ENCODE measurements at regions not wholly inside any gene's neighbourhood (a gene's known extent, or its start where the extent isn't known, plus 50 kb on each side); places are given as distances from the start of the nearest gene placed in this dataset.

DNA sequence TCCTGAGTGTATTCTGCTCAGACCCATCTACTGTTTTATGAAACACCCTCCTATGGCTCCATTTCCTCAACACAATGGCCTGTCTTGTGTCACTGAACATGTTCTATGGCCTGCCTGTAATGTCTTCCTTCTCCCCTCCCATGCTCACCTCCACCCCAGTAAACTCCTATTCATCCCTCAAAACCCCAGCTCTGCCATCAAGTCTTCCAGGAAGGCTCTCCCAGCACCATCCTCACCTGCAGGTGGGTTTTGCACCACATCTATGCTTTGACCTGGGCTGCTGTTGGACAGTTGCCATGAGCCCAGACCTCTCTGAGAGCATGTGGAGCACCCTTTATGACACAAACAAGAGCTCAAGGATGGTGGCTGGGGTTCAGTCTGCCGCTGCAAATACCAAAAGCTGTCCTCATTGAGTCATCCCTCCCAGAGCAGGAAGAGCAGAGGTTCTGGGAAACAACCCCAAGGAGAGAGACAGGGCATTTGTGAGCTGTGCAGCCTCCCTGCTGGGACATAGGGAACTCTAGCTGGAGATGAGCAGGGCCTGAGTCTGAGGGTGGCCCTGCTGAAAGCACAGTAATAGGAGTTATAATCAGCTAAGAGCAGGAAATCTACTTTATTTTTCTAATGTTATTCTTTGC lies 93.8 kb upstream of the CD93 start:
- intact Hi-C loops (cut with micrococcal nuclease), result no loop called here

DNA sequence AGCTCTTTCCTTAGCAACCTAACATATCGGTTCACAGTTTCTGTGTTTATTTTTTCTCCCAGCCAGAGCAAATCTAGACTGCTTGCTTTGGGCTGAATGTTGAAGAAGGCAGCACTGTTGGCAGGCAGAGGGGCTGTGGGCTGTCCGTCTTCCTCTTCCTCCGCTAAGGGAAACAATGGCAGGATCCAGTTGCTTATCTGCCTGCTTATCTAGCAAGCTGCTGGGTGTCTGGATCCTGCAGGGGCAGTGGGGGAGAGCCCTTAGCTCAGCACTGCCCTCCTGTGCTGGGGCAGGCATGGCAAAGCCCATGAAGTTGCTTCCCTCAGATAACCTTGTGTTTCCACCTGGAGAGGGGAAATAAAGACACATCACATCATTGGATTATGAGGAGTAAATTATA lies 92.7 kb upstream of the CD93 start:
- intact Hi-C loops (cut with micrococcal nuclease), result no loop called here

DNA sequence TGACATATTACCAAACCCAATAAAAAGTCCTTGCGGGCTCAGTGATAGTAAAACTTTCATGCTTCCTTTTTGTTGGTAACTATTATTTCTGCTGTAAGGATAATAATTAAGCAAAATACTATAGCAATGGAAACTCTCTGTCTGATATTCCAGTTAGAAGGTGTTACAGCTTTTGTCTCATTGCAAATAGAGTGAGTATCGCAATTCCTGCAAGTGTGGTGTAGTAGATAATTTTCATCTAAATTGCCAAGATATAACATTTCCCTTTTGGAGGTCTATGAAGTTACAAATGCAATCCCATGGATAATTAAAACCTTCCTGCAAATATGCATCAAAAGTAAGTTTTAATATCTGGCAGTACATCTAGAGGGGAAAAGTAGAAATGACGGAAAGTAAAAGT lies 88.7 kb upstream of the CD93 start:
- intact Hi-C loops (cut with micrococcal nuclease), result no loop called here

DNA sequence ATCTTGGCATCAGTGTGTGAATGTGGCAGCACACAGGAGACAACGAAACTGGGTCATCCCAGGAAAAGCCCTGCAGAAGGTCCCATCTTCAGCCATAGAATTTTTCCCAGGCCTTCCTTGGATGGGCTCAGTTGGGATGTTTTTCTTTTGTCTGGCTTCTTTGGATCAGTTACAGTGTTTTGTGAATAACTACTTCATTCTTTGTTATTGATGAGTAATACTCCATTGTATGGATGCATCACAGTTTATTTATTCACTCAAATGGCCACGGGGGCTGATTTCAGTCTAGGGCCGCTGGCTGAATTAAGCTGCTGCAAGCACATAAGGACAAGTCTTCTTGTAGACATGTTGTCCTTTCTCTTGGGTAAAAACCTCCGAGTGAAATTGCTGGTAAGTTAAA lies 81.3 kb upstream of the CD93 start:
- intact Hi-C loops (cut with micrococcal nuclease), result no loop called here

DNA sequence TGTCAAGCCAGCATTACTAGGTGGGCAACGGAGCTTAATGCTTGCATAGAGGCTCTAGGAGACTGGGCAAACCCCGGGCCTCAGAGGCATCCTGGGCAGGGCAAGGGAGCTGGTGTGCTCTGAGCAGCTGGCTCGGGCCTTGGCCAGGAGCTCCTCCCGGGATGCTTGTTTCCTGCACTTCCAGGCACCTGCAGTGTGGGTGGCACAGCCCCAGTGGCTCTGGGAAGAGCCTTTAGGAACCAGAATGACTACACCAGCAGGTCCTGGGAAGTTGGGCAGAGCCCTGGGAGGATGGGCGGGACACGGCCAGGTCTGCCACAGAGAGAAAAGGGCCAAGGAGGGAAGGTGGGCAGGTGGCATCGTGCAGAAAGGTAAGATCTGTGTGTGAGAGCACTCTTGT lies 80.4 kb upstream of the CD93 start:
- intact Hi-C loops (cut with micrococcal nuclease), result no loop called here

DNA sequence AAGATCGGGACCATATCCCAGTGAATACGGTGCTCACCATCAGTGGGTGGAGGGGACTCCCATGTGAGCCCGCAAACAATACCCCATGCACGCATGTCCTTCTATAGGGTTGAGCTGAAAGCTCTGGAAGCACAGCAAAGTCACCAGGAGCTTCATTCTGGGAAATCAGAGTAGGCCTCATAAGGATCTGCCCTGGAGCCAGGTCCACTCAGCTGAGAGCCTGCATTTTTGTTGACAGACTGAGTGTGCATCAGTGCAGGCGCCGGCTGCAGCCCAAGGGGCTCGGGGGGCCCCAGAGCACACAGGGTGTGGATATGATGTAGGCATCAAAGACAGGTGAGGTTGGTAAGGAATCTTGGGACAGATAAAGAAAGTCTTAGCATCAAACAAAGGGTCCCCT lies 79.8 kb upstream of the CD93 start:
- intact Hi-C loops (cut with micrococcal nuclease), result no loop called here

DNA sequence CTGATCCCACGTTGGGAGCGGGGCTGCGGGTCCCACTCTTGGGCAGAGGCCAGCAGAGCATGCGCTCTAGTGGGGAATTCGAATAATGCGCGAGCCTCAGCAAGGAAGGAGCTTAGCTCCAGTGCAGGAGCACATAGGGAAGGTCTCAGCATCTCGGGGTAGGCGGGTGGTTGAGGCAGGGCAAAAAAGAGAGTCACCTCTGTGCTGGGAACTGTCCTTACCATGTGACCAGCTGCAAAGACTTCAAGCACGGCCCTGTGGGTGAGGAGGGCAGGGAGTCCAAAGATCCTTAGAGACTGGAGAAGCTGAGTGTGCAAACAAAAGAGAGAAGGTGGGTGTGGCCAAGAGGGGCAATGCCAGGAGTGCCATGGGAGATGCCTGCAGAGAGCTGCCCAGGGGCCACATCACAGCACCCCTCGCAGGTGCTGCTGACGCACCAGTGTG lies 79.2 kb upstream of the CD93 start:
- intact Hi-C loops (cut with micrococcal nuclease), result no loop called here

DNA sequence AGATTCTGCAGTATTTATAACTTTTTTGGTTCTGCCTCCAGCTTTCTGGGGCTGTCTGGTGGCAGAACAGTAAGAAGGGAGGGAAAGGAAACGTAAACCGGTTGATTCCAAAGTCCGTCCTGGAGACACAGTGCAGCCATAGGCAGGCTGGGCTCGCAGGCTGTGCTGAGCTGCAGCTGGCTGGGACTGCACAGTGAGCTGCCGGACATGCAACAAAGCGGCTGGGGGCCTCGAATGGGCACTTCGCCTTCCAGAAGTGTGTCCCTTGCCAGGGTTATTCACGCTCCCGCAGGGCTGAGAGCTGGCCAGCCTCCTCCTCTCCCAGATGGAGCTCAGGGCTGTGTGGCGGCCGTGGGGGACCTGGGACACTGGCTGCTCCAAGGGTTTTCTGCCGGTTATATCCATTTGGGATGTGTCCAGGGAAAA lies 78.1 kb upstream of the CD93 start:
- intact Hi-C loops (cut with micrococcal nuclease), result no loop called here

DNA sequence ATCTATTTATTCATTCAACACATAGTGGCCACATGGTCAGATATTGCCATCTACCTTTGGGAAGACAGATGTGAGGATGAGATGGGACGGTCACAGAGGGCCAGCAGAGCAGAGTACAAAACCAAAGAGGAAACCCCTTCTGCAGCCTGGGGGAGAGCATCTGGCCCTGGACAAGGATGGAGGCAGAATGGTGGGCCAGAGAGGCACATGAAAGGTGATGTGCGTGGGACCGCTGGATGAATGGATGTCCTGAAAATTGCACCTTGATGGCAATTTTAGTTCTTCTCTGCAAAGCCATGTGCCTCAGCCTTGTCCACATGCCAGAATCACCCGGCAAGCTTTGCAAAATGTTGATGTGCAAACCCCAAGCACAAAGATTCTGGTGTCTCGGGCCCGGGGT lies 77.4 kb upstream of the CD93 start:
- intact Hi-C loops (cut with micrococcal nuclease), result no loop called here

DNA sequence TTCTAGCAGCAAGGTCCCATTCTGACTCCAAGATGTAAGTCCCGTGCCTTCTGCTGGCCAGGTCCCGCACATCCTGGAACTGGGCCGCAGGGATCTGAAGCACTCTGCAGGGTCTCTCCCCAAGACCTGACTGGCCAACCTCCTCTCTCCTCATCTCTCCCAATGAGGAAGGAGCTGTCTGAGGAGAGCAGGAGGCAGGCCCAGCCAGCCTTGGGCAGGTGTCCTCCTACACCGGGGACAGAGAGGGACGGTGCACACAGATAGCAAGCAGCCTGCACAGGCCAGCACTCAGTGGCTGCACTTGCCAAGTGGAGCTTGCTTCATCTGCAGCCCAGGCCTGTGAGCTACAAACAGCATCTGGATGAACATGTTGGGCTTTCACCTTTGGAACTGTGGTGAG lies 76.8 kb upstream of the CD93 start:
- intact Hi-C loops (cut with micrococcal nuclease), result no loop called here

DNA sequence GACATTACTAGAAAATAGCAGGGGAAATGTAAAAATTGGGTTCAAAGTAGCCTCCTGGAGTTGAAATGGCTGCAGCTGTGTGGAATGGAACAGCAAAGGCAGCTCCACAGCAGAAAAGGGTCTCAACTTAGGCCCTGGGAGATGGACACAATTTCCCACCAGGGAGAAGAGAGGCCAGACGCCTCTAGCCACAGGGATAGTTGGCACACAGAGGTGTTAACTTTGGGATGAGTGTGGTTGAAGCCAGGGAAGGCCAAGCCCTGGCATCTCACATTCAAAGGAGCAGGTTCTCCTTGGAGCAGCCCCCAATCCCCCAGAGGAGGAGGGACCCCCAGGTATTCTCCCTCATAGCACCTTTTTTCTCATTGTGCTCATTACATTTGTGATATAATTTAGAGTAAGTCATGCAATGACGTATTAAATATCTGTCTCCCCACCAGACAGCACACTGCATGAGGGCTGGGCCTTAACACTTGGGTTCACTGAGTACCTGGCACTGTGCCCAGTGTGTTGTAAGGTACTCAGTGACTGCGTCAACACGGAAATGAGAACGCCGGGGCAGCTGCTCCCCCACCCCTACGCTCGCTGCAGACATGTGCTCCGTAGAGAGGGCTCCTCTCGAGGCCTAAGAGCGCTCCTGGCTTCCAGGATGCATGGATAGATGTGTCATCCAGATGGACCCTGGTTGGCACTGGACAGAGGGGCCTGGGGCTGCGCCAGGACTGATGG lies 76.0 kb upstream of the CD93 start:
- intact Hi-C loops (cut with micrococcal nuclease), result no loop called here

DNA sequence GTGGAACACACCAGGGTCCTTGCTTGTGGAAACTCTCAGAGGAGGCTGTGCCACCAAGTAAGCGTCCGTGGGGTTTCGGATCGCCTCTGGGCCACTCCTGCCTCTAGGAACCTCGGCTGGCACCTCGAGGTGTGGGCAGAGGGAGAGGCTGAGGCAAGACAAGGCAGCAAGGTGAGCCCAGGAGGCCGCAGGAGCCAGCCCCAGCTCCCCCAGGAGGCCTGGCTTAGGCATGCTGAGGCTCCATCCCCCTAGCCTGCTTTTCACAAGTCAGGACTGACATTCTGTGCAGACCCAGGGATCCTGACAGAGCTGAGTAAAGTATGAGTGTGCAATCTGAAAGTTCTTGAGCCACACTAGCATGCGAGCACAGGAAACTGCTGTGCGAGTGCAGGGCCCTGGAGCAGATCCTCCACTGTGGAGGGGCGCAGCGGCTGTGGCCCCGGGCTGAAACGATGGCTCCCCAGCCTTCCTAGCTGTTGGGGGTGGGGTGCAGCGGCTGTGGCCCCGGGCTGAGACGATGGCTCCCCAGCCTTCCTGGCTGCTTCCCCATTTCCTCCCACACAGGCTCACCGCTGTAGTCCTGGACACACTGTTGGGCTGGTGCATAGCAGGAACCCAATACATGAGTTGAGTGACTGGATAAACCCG lies 75.2 kb upstream of the CD93 start:
- intact Hi-C loops (cut with micrococcal nuclease), result no loop called here

DNA sequence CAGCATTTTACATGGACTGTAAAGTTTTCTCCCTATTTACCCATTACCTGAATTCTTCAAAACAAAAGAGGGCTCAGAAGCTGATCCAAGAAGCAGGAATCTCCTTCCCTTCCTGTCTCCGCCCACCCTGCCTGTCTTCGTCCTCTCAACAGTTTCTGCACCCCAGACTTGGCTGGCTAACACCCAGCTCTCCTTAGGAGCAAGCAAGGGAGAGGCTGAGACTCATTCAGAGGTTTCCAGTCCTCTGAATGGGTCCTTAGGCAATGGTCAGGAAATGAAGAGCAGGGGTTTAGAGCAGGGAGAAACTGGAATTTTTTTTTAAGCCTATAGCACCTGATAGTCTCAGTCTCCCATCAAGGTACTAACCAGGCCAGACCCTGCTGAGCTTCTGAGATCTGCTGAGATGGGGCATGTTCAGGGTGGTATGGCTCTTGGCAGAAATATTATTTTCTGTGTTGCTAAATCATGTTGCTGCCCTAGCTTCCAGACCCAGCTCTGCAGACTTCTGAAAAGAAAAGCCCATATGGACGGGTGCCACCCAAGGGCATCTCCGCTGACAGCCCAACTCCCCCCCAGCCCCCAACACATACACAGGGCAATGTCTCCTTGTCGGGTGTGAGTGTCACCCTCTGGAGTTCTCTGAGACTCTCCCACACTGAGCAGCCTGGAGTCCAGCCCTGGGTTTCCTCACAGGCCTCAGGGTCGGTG lies 74.6 kb upstream of the CD93 start:
- intact Hi-C loops (cut with micrococcal nuclease), result no loop called here

DNA sequence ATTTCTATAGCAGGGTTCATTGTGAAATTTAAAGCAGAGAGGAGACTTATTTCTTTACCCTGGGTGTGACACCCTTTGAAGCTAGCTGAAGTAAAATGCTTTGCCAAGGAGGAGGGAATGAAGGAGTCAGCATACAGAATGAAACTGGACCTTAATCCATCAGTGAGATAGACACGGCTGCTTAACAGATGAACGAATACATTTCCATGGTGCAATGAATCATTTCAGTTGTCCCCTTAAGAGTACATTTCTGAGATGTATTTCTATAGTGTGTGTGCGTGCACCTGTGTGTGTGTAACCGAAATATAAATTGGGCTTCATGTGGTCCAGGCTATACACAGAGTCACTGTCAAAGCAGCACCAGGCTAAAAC lies 73.8 kb upstream of the CD93 start:
- intact Hi-C loops (cut with micrococcal nuclease), result no loop called here

DNA sequence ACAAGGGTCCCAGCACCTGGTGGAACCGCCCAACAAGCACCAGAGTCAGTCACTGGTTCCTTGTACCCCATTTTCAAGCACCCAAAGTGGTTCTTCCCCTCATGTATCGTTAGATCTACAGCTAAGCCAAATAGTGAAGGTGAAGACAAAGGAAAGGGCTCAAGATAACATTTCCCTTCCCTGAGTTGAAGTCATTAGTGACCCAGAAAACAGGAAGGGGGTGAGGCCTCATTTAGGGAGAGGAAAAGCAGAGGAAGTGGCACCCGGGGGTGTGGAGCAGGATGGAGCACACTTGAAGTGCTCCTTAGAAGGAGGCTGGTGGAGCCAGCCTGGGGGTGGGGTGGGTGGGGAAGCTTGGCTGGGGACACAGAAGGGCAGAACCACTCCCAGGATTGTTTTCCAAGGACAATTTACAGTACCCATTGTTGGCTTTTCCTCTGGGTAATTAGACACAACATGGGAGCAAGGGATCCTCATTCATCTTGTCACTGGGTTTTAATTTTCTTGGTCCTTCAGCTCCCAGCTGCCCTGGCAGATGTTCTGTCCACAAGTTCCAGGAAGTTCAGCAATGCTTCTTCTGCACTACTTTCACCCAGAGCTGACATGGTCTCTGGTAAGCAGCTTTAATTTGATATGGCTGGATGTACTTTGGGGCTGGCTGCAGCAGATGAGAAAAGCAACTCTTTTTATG lies 73.3 kb upstream of the CD93 start:
- intact Hi-C loops (cut with micrococcal nuclease), result no loop called here

DNA sequence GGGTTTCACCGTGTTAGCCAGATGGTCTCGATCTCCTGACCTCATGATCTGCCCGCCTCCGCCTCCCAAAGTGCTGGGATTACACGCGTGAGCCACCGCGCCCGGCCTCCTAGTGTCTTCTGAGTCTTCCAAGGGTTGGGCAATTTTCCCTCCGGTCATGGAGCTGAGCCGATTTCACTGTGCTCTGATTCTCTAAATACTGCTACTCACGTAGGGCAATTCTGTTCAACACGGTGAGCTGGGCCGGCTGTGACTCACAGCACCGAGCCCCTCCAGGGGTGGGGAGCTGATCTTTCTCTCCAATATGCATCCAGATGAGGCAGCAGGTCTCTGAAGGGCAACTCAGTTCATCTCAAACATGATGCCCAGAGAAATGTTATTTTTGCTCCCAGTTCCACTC lies 71.6 kb upstream of the CD93 start:
- intact Hi-C loops (cut with micrococcal nuclease), result no loop called here

DNA sequence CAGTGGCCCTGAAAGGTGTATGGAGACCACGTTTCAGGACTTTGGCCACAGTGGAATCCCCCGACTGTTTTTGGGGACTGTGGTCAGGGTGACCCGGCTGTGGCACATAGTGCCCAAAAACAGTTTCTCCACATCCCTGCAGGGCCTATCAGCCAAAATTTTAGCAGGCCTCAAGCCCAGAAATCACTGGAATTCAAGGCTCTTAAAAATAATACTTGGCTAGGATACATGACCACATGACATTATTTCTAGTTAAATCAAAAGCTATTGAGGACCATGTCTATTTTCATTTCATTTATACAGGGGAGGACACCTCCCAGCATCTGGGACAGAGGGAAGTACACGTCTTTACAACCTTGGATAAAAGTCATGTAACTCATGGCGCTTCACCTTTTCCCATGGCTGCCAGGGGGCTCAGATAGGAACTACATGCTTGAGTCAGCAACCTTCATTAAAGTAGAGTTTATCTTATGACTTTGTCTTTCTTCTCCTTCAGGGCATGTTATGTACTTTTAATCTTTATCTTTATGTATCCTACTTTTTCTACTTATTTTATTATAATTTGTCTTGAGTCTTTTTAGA lies 70.8 kb upstream of the CD93 start:
- intact Hi-C loops (cut with micrococcal nuclease), result no loop called here

DNA sequence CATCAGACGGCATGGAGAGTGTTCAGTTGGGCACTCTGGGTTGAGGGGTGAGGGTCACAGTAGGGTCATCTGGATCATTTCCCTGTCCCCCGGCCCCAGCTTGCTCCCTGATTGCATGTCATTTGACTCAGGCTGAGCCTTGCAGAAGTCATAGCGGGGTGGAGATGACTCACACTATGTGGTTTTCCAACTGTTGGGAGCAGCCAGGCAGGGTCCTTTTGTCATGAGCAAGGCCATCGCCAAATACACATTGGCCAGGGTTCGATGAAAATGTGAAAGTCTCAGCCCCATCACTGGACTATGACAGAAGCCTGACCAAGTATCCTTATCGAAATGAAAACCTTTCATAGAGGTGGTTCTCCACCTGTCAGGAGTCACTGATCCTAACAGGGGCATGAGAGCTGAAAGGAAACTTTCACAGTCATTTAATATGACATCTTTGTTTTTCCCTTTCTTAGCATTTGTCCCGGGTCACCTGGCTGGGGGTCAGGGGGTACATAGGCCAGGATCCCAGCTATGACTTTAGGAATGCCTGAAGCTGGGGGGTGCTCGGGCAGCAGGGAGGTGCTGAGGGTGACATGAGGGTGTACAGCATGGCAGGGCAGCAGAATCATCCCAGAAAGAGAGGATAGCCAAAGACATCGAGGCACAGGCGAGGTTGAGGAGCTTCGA lies 70.2 kb upstream of the CD93 start:
- intact Hi-C loops (cut with micrococcal nuclease), result no loop called here

DNA sequence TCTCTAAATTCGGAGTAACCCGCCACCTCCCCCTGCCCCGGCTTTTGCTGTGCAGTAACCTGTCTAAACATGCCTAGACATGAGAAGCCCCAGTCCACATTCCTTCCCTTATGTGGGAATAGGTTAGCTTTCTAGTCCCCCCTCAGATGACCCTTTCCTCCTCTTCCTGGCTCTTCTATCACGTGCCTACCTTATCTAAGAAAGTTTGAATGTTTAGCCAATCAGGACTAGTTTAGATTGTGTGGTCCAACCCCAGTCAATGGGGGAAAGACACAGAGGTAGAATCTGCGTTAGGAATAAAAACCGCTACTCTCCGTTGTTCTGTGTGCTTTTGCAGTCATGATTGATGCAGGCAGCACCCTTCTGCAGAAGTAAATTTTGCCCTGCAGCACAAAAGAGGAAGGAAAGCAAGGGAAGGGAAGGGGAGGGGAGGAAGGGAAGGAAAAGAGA lies 69.0 kb upstream of the CD93 start:
- intact Hi-C loops (cut with micrococcal nuclease), result no loop called here

DNA sequence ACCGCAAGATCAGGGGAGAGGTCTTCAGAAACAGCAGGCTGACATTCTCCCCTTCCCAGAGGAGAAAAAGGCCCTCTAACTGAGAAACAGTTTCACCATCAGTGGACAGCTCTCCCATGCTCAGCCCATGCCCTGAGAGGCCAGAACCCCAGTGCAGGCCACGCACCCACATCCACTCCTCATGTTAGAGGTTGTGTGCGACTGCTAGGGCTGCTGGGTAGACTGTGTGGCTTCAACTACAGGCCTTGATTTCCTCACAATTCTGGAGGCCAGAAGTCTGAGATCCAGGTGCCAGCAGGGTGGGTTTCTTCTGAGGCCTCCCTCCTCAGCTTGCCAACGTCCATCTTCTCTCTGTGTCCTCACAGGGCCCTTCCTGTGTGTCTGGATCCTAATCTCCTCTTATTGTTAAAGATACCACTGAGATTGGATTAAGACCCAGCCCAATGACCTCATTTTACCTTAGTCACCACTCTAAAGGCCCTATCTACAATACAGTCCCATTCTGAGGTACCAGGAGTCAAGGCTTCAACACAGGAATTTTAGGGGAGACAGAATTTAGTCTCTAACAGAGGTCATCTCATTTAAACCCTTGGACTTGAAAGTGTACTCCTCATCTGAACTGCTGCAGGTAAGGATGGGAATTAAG lies 67.7 kb upstream of the CD93 start:
- intact Hi-C loops (cut with micrococcal nuclease), result no loop called here

All from T-helper 2 cell treated with Interferon-gamma antibody and Interleukin-4, amounts not matched to agents 100 ng/mL and 5 ng/mL, for 36 hours (primary cell).